ENCODE measurements at regions not wholly inside any gene's neighbourhood (a gene's known extent, or its start where the extent isn't known, plus 50 kb on each side); places are given as distances from the start of the nearest gene placed in this dataset.

- no peak for DNase-seq (ENCODE audit: low read depth)
Observed at GRCh38 chr6:169906688-169907418, 155.4 kb downstream of the ERMARD start.

DNA sequence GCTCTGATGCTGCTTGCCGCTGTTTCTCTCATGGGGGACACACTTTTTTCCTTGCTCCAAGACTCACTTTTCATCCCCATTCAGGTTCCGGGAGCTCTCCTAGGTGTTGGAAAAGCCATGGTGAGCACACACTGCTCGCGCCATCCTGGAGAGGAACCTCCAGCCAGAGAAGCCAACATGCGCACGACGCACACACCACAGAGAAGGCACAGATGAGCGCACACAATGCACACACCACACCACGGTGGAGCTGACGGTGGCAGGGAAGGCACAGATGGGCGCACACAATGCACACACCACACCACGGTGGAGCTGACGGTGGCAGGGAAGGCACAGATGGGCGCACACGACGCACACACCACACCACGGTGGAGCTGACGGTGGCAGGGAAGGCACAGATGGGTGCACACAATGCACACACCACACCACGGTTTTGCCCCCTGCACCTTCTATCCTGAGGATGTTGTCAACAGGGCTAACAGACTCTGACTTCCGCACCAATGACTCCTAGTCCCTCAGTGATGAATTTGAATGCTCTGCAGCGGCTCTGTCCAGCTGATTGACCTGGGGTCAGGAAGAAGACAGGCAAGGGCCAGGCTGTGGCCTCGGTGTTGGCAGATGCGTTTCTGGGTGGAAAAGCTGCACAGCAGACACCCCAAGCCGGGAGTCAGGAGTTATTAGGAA, 154.7 kb downstream of the ERMARD start:
- no peak for DNase-seq (ENCODE audit: low read depth)

GRCh38 chr6:169905041-169905807, 153.8 kb downstream of the ERMARD start:
- DNase-seq (ENCODE audit: low read depth) = no peak

DNA sequence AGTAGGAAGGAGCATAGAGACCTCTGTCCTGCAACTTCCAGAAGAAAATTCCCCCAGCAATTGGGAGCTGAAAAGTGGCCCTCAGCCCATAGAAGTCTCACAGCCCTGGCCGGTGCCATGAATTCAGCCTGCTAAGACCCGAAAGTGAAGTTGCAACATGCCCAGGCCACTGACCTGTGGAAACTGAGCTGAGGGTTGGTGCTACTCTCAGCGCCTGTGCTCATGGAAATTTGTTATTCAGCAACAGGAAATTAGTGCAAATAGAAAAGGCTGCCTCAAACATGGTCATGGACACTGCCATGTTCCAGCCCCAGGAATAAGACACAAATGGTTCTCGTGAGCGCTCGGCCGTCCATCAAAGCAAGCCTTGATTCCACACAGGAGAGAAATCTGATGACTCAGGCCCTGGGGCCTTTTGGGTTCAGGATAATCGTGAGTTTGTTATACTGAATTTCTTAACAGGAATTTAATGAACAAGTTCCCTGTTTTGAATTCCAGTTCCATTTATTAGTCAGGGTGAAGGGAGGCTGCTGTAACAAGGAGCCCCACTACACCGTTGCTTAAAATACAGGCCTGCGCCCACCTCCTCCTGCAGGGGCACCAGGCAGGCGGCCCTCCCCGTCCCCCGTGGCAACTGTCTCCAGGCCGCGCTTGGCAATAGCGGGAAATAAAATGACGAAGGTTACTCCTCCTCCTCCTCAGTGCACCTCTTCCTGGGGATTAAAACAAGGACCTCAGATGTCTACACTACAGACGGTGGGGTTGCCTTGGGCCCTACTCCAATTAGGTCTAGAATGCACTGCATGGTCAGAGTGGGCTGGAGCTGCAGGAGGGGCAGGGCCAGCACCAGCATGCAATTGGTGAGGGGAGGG, 152.9 kb downstream of the ERMARD start:
- no peak for DNase-seq (ENCODE audit: low read depth)

GRCh38 chr6:169903122-169903521, 151.7 kb downstream of the ERMARD start:
- no peak for DNase-seq (ENCODE audit: low read depth)

DNA sequence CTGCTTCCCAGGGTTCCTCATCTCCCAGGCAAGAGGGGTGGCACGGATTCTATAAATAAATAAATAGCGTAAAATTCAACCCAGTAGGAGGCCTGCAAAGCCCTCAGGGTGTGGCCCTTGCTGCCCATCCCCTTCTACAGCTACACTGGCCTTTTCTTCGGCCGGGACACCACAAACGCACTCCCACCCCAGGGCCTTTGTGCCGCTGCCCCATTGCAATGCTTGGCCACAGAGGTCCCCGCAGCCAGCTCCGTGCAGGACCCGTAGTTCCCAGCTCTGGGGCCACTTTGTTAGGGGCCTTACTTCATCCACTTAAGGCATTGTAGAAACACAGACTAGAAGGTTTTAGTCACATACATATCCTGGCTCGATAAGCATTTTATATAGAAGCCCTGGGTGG, 151.2 kb downstream of the ERMARD start:
- DNase-seq (ENCODE audit: low read depth) = no peak

DNA sequence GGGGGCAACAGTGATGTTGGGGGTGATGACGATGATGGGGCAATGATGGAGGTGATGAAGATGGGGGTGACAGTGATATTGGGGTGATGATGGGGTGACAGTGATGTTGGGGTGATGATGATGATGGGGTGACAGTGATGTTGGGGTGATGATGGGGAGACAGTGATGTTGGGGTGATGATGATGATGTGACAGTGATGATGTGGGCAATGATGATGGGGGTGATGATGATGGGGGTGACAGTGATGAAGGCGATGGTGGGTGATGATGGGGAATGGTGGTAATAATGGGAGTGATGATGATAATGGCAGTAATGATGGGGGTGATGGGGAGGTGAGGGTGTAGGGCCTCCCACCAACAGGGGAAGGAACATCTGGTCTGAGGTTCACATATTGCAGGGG, 150.6 kb downstream of the ERMARD start:
- no peak for DNase-seq (ENCODE audit: low read depth)

DNA sequence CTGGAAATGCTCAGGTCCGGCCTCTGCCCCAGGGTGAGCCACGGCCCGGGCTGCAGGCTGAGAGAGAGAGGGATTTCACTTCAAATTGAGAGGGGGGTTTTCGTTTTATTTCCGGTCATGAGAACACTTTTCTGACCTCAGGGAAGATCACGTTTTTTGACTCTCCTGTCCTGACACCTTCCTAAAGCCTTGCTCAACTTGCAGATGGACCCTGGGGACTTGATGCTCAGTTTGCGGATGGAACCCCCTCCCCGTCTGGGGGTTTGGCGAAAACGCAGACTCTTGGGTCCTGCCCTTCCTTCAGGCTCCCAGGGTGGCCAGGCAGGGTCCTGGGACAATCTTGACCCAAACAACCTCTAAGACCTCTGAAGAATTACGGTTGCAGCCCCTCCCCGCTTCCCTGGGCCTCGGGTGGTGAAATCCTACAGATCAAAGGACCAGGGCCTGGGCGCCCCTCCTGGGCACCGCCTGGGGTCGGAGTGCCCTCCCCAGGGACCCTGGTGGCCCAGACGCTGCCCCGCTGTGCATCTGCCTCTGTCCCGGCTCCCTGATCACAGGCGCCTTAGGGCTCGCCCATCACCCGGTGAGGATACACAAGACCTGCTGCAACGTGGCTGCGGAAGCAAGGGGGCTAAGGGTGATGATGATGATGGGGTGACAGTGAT, 148.2 kb downstream of the ERMARD start:
- DNase-seq (ENCODE audit: low read depth) = no peak

- no peak for DNase-seq (ENCODE audit: low read depth)
Observed at GRCh38 chr6:169898788-169899480, 147.5 kb downstream of the ERMARD start.

DNA sequence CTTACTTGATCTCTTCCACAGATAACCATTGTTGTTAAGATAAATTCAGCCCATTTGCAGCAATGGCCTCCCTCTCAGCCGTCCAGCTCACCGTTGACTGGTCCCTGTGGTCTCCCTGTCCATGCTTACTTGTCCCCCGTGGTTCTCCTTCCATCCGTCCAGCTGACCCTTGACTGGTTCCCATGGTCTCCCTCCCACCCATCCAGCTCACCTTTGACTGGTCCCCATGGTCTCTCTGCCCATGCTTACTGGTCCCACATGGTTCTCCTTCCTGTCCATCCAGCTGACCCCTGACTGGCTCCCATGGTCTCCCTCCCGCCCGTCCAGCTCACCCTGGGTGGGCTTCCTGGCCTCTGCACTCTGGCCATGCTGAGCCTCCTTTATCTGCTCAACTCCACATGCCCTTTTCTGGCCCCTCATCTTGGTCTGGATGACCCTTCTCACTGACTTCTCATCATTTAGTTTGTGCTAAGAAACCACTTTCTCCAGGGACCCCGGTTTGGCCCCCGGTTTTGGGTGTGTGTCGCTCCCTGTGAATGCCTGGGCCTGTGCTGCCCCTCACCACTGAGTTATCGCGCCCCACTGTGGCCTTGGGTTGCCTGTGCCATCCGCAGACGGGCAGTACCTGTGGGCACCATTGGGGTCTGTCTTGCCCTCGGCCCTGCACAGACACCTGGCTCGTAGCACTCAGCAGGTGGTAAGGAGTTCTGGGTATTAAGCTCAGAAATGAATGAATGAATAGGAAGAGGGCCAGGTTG, 146.4 kb downstream of the ERMARD start:
- DNase-seq (ENCODE audit: low read depth) = no peak

GRCh38 chr6:169896826-169897456, 145.5 kb downstream of the ERMARD start:
- no peak for DNase-seq (ENCODE audit: low read depth)

DNA sequence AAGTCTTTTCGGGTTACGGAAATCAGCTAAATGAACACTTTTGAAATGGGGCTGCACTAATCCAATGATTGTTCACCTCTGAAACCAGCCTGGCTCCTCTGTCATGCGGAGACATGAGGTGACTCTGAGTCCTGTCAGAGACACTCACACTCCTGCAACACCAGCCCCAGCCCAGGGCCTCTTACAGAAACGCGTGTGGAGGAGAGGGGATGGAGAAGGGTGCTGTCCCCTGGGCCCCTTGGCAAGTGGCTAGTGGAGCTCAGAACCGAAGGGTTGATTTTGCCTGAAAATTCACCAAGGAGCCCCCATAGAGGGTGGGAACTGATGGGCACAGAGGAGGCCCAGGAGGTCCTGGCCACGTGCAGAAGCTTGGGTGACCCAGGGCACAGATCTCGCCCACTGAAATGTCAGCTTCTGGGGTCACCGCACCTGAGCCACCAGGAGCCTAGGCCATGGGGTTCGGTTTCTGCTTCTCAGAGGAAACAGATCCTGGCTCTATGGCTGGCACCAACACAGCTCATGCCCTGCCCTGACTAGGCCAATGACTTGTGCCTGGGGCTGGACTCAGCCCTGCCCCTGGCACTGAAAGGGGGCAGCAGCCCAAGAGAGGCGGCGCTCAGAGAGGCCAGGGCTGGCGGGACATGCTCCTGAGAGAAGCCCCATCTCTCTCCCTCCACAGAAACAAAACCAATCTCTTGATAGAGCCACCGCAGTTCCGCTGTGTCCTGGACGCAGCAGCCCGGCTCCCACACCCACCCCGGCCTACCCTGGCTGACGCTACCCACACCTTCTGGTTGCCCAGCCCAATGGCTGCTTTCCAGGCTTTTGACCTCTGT, 144.7 kb downstream of the ERMARD start:
- no peak for DNase-seq (ENCODE audit: low read depth)

DNA sequence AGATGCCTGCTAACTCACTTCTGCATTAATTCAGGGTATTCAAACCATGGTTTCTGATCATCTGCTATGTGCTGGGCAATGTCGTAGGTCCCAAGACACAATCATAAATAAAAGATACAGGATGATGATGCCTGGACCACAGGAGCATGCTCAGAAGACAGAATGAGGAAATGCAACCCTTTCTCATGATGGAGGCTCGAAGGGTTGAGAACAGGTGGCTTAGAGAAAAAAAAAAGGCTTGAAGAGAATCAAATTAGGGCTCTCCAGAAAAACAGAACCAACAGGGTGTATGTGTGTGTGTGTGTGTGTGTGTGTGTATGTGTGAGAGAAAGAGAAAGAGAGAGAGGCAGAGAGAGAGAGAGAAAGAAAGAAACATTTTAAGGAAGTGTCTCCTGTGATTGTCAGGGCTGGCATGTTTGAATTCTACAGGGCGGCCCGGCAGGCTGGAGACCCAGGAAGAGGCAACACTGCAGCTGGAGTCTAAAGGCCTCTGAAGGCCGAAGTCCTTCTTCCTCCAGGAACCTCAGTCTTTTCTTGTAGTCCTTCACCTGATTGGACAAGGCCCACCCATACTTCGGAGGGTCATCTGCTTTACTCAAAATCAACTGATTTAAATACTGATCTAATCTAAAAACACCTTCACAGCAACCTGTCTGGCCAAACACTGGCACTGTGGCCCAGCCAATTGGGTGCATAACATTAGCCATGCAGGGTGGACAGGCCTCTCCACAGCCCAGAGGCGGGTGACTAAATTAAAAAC, 143.8 kb downstream of the ERMARD start:
- DNase-seq (ENCODE audit: low read depth) = no peak

DNA sequence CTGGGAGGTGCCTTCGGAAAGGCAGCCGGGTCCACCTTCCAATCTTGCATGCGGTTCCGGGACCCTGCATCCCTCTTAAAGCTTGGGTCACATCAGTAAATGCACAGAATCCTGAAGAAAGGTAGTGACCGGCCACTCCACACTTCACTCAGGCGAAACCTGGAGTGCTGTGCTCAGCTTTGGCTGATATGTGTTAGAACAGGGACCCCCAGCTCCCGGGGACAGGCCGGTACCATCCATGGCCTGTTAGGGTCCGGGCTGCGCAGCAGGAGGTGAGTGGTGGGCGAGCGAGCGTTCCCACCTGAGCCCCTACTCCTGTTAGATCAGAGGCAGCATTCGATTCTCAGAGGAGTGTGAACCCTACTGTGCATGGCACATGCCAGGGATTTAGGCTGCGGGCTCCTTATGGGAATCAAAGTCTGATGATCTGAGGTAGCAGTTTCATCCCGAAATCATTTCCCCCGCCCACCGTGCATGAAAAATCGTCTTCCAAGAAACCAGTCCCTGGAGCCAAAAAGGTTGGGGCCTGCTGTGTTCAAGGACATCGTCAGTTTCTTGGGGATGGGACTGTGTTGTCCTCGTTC, 143.0 kb downstream of the ERMARD start:
- no peak for DNase-seq (ENCODE audit: low read depth)

DNA sequence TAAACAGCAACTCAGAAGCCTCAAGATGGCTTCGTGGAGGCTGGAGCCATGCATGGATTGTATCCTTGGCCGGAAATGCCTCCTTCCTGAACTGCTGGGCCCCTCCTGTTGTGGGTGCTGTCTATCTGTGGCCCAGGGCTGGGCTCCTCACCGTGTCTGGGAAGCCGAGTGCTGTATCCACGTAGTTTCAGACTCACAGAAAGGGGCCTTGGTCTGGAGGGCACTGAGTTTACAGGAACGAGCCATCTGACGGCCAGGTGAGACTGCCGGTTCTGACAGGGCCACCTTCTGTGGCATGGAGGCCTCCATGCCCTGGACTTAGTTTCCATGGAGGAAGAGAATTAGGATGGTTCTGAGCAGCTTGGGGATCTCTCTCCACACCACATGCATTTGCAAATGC, 142.2 kb downstream of the ERMARD start:
- no peak for DNase-seq (ENCODE audit: low read depth)

GRCh38 chr6:169891846-169892245, 140.4 kb downstream of the ERMARD start:
- DNase-seq (ENCODE audit: low read depth) = no peak

GRCh38 chr6:169891421-169891820, 140.0 kb downstream of the ERMARD start:
- no peak for DNase-seq (ENCODE audit: low read depth)

GRCh38 chr6:169890901-169891300, 139.5 kb downstream of the ERMARD start:
- no peak for DNase-seq (ENCODE audit: low read depth)
